ENCODE measurements at regions not wholly inside any gene's neighbourhood (a gene's known extent, or its start where the extent isn't known, plus 50 kb on each side); places are given as distances from the start of the nearest gene placed in this dataset.

GRCh38 chr6:129936329-129937165 lies 75.4 kb upstream of the TMEM244 start:
- no peak overlapping the region for H2AFZ ChIP-seq (replicated peaks)
- H3K9ac ChIP-seq: no peak overlapping the region
- DNase-seq (ENCODE audit: low spot score): peak; percentile 85
- no peak overlapping the region for H3K4me3 ChIP-seq
- H3K4me1 Mint-ChIP-seq: no peaks in the 10 kb centered on the region
- no peaks in the 10 kb centered on the region for H3K27me3 Mint-ChIP-seq (ENCODE audit: insufficient read depth, low read depth)
- no peaks in the 10 kb centered on the region for H3K36me3 ChIP-seq
- H3K4me1 ChIP-seq: no peaks in the 10 kb centered on the region
- no peak overlapping the region for H3K4me2 ChIP-seq
- no peaks in the 10 kb centered on the region for H3K9me3 Mint-ChIP-seq
- H3K27me3 ChIP-seq: no peaks in the 10 kb centered on the region
- H4K20me1 ChIP-seq (ENCODE audit: low read depth): no peaks in the 10 kb centered on the region
- H3F3A ChIP-seq (ENCODE audit: low read depth): no peaks in the 10 kb centered on the region
- H3K9me3 ChIP-seq (ENCODE audit: low read depth): no peaks in the 10 kb centered on the region
- H3K27ac ChIP-seq: no peak overlapping the region
- no peak for TF ChIP-seq EZH2phosphoT487 (IDR thresholded peaks at IDR 0.05)
- TF ChIP-seq, protein P1, sequence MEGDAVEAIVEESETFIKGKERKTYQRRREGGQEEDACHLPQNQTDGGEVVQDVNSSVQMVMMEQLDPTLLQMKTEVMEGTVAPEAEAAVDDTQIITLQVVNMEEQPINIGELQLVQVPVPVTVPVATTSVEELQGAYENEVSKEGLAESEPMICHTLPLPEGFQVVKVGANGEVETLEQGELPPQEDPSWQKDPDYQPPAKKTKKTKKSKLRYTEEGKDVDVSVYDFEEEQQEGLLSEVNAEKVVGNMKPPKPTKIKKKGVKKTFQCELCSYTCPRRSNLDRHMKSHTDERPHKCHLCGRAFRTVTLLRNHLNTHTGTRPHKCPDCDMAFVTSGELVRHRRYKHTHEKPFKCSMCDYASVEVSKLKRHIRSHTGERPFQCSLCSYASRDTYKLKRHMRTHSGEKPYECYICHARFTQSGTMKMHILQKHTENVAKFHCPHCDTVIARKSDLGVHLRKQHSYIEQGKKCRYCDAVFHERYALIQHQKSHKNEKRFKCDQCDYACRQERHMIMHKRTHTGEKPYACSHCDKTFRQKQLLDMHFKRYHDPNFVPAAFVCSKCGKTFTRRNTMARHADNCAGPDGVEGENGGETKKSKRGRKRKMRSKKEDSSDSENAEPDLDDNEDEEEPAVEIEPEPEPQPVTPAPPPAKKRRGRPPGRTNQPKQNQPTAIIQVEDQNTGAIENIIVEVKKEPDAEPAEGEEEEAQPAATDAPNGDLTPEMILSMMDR (IDR thresholded peaks at IDR 0.05): peak; percentile 87
- no peaks in the 10 kb centered on the region for H3K79me2 ChIP-seq (ENCODE audit: low read depth)
- no peaks in the 10 kb centered on the region for H3K36me3 Mint-ChIP-seq
- no peak overlapping the region for H3K4me3 Mint-ChIP-seq
- H3K27ac Mint-ChIP-seq: no peak overlapping the region

DNA sequence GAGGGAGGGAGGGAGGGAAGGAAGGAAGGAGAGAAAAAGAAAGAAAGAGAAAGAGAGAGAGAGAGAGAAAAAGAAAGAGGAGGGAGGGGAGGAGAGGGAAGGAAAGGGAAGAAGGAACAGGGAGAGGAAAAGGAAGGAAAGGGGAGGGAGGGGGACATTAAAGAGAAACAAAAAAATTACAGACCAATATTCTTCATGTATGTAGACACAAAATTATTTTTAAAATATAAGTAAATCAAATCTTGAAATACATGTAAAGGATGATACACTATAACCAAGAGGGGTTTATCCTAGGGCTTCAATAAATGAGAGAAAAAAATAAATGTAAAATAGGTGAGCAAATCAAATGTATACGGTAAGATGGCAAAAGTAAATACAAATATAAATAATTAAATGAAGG lies 71.2 kb upstream of the TMEM244 start:
- H3K27me3 Mint-ChIP-seq (ENCODE audit: insufficient read depth, low read depth): no peaks in the 10 kb centered on the region
- H3K4me2 ChIP-seq: no peak overlapping the region
- no peak overlapping the region for H3K4me3 ChIP-seq
- no peaks in the 10 kb centered on the region for H3F3A ChIP-seq (ENCODE audit: low read depth)
- TF ChIP-seq EZH2 (IDR thresholded peaks at IDR 0.05): no peak
- no peak for TF ChIP-seq EZH2phosphoT487 (IDR thresholded peaks at IDR 0.05)
- TF ChIP-seq, protein P1 (IDR thresholded peaks at IDR 0.05): no peak
- H3K27me3 ChIP-seq: no peaks in the 10 kb centered on the region
- H2AFZ ChIP-seq (replicated peaks): no peak overlapping the region
- H3K9ac ChIP-seq: no peak overlapping the region
- no peaks in the 10 kb centered on the region for H3K4me1 Mint-ChIP-seq
- no peaks in the 10 kb centered on the region for H3K79me2 ChIP-seq (ENCODE audit: low read depth)
- H3K36me3 Mint-ChIP-seq: no peaks in the 10 kb centered on the region
- no peaks in the 10 kb centered on the region for H3K4me1 ChIP-seq
- H3K27ac Mint-ChIP-seq: no peak overlapping the region
- no peak for DNase-seq (ENCODE audit: low spot score)
- no peaks in the 10 kb centered on the region for H3K36me3 ChIP-seq
- H4K20me1 ChIP-seq (ENCODE audit: low read depth): no peaks in the 10 kb centered on the region
- no peak overlapping the region for H3K27ac ChIP-seq
- no peaks in the 10 kb centered on the region for H3K9me3 Mint-ChIP-seq
- H3K4me3 Mint-ChIP-seq: no peak overlapping the region
- no peaks in the 10 kb centered on the region for H3K9me3 ChIP-seq (ENCODE audit: low read depth)

DNA sequence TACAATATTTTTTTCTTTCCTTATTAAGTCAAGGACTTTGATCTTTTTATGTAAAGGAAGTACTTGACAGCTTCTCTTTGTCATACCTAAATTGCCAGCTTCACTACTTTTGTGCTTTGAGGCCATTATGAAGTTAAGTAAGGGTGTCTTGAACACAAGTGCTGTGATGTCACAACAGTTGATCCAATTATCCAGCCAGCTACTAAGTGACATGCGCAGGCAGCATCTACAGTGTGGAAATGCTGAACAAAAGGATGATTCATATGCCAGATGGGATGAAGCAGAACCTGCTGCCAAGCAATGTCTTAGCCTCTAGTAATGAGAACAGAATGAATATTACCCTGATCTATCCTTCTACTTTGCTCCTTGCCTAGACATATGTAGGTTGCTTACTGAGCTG lies 68.3 kb upstream of the TMEM244 start:
- Histone ChIP-seq H4K20me1 (ENCODE audit: low read depth) (no peaks in the 10 kb centered on the region), H3K4me3 (no peak overlapping the region), H3K4me1 (no peaks in the 10 kb centered on the region), H3K9me3 (ENCODE audit: low read depth) (no peaks in the 10 kb centered on the region), H3K36me3 (no peaks in the 10 kb centered on the region), H3K79me2 (ENCODE audit: low read depth) (no peaks in the 10 kb centered on the region), H2AFZ (replicated peaks) (no peak overlapping the region), H3K4me2 (no peak overlapping the region), H3K27me3 (no peaks in the 10 kb centered on the region), H3K27ac (no peak overlapping the region), H3K9ac (no peak overlapping the region), H3F3A (ENCODE audit: low read depth) (no peaks in the 10 kb centered on the region)
- H3K4me1 Mint-ChIP-seq: no peaks in the 10 kb centered on the region
- H3K9me3 Mint-ChIP-seq: no peaks in the 10 kb centered on the region
- H3K27me3 Mint-ChIP-seq (ENCODE audit: insufficient read depth, low read depth): no peaks in the 10 kb centered on the region
- TF ChIP-seq, protein P1 (IDR thresholded peaks at IDR 0.05): no peak
- TF ChIP-seq EZH2phosphoT487 (IDR thresholded peaks at IDR 0.05) (no peak), EZH2 (IDR thresholded peaks at IDR 0.05) (no peak)
- no peaks in the 10 kb centered on the region for H3K36me3 Mint-ChIP-seq
- H3K27ac Mint-ChIP-seq: no peak overlapping the region
- H3K4me3 Mint-ChIP-seq: no peak overlapping the region
- DNase-seq (ENCODE audit: low spot score): no peak

Data from neural progenitor cell (in vitro differentiated cells).